Erythroblast (primary cell): ENCODE measurements at regions not wholly inside any gene's neighbourhood (a gene's known extent, or its start where the extent isn't known, plus 50 kb on each side); places are given as distances from the start of the nearest gene placed in this dataset.

Experiments
- GATA1 ChIP-seq: IDR thresholded peaks from 2 replicates; pipeline ENCODE4 v1.6.1; 2011; ENCODE audit warnings: low read depth, mild to moderate bottlenecking, control low read depth, low read length, moderate library complexity
- POLR2A ChIP-seq: IDR thresholded peaks from 2 replicates; pipeline ENCODE4 v1.6.1; 2011; ENCODE audit warnings: mild to moderate bottlenecking, low read length

- TF ChIP-seq POLR2A, result no peak
- TF ChIP-seq GATA1, result no peak
These were observed 423.2 kb upstream of the ONECUT1 start for GRCh38 chr15:53213336-53213735.
